NCI-H2081 (cell line): ENCODE measurements at regions not wholly inside any gene's neighbourhood (a gene's known extent, or its start where the extent isn't known, plus 50 kb on each side); places are given as distances from the start of the nearest gene placed in this dataset.
"Not testable (repeated sequence)": the region's sequence is repeated elsewhere in the genome, so short reads cannot be mapped to it uniquely, and the experiment has no call there.

Source experiments
- DNase-seq, 2 experiments: peaks; one replicate each; lab custom pipeline; 2025; lab: John Stamatoyannopoulos, UW

DNA sequence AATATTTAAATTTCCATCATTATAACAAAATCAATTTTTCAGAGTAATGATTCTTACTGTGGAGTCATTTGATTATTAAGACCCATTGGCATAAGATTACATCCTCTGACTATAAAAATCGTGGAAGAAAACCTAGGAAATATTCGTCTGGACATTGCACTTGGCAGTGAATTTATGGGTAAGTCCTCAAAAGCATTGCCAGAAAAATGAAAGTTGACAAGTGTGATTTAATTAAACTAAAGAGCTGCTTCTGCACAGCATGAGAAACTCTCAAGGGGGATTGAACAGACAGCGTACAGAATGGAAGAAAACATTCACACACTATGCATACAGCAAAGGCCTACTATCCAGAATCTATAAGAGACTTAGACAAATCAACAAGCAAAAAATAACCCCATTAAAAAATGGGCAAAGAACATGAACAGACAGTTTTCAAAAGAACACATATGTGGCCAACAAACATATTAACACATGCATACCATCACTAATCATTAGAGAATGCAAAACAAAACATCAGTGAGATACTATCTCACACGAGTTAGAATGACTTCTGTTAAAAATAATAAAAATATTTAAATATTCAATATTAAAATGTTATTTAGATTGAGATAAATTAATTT lies 111.4 kb downstream of the CCDC74A start:
- not testable (repeated sequence) for DNase-seq

DNA sequence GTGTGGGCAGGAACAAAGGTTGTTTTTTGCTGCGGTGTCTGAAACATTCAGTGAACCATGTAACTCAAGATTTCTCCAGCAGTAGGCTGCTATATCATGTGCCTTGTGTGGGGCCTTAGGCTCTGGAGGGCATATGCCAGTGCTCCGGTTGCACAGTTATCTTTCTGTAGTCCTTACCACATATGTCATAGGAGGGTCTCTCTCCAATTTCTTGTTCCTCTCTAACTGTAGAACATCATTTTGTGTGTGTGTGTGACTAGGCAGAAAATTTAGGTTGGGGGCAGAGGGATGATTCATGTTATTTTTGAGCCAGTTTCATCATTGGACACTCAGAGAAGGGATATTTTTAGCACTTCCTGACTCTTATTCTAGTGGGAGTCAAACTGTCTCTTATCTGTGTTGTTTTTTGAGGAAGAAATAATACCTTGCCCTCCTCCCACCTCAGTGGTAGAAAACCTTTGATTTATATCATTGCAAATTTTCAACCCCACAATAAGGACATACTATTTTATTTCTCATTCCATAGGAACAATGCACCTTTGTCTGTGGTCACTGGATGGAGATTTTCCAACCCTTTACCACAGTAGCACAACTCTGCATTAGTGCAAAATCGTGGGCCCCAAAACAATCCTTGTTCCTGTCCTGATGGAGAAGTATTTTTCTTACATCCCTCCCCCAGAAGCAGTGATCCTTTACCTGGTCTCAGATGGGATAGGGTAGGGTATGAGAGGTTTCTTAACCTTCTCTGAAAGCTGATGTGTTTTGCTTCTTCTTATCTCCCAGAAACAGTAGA lies 113.9 kb downstream of the CCDC74A start:
- DNase-seq: no peak

GRCh38 chr2:131643180-131643579 lies 115.5 kb downstream of the CCDC74A start:
- DNase-seq: not testable (repeated sequence)

- no peak for DNase-seq
Observed at GRCh38 chr2:131645177-131645765, 117.6 kb downstream of the CCDC74A start.

DNA sequence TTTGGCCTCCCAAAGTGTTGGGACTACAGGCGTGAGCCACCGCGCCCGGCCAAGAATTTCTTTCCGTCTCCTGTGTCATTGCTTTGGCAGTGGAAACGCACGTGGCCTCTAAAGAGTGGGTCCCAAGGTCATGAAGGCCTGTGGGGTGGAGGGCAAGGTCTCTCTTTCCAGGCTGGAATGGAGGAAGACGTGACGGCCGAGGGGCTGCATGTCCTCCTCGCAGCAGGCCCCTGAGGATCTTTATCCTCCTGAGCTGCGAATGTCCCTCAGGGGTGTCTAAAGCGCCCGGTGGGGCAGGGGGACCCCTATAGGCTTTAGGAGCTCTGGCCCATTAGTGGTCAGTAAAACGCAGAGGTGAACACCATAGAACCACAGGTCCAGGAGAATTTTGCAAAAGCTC lies 118.5 kb downstream of the CCDC74A start:
- DNase-seq: not testable (repeated sequence)

- no peak for DNase-seq
Observed at GRCh38 chr2:131646669-131647297, 119.1 kb downstream of the CCDC74A start.

GRCh38 chr2:131648565-131648964 lies 120.9 kb downstream of the CCDC74A start:
- not testable (repeated sequence) for DNase-seq

DNA sequence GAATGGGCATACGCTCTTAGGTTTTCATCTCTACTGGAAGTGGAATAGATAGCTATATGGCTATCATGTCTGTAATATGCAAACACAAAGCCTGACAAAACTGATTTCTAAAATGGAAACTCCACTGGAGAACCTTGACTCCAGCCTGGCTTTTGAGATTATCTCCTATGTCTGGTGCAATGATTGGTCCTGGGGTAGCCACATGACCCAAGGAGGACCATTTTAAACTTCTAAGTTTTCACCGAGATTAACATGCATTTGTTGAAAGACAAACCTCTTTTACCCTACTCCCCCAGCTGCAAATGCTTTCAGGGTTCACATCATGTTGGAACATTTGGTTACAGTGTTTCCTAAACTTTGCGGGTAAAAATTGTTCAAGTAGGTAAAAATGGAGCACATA lies 124.6 kb downstream of the CCDC74A start:
- not testable (repeated sequence) for DNase-seq

GRCh38 chr2:131654107-131654506 lies 126.4 kb downstream of the CCDC74A start:
- DNase-seq: not testable (repeated sequence)

DNA sequence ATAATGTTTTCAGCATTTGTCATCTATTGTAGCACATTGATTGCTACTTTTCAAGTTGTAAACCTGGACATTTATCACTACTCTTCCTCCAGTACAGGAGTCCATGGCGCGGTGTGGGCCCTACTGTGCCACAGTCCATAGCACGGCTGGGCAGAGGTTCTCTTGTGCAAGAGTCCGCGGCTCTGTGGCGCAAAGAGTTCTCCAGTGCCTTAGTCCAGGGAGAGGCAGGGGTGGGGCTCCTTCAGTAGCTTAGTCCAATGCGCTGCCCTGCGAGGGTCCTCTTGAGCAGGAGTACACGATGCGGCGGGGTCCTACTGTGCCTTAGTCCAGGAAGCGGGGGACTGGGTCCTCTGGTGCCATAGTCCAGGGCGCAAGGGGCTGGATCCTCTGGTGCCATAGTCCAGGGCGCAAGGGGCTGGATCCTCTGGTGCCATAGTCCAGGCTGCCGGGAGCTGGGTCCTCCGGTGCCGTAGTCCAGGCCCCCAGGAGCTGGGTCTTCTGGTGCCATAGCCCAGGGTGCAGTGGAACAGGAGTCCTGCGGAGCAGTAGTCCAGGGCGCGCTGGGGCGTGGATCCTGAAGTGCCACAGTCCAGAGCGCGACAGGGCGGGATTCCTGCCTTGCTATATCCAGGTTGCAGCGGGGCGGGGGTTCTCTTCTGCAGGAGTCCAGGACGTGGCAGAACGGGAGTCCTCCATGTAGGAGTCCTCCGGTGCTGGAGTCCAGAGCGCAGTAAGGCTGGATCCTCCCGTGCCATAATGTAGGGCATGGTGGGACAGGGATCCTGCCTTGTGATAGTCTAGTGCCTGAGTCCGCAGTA lies 129.3 kb downstream of the CCDC74A start:
- no peak for DNase-seq

GRCh38 chr2:131657895-131658768 lies 130.4 kb downstream of the CCDC74A start:
- DNase-seq: no peak

DNA sequence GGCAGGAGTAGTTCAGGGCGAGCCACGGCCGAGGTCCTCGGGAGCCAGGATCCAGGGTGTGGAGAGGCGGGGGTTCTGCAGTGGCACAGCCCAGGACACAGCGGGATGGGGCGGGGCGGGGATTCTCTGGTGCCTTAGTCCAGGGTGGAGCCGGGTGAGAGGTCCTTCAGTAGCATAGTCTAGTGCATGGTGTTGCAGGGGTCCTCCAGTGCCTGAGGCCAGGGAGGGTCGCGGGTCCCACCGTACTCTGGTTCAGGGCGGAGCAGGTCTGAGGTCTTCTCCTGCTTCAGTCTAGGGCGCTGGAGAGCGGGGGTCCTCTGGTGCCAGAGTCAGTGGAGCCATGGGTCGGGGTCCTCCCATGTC lies 131.1 kb downstream of the CCDC74A start:
- DNase-seq: no peak

DNA sequence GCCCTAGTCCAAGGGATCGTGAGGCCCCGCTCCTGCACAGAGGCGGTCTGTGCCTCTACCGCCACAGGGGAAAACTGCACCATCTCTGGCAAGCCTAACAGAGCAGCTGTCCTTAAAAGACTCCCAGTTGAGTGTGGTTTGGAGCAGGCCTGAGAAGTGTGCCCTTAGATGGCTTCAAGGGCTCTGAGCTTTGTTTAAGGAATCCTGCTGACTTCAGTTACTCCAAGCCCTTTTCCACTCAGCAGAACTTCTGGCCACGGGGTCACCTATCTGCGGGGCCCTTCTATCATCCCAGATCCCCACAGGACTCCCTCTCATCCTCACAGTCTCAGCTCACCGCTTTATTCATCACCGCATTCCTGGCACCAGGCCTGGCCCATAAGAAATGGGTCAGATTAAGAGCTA lies 131.5 kb downstream of the CCDC74A start:
- DNase-seq: no peak

- DNase-seq: peak in 1 of 2 experiments; percentile 9
Observed at GRCh38 chr2:131661101-131661782, 133.6 kb downstream of the CCDC74A start.

DNA sequence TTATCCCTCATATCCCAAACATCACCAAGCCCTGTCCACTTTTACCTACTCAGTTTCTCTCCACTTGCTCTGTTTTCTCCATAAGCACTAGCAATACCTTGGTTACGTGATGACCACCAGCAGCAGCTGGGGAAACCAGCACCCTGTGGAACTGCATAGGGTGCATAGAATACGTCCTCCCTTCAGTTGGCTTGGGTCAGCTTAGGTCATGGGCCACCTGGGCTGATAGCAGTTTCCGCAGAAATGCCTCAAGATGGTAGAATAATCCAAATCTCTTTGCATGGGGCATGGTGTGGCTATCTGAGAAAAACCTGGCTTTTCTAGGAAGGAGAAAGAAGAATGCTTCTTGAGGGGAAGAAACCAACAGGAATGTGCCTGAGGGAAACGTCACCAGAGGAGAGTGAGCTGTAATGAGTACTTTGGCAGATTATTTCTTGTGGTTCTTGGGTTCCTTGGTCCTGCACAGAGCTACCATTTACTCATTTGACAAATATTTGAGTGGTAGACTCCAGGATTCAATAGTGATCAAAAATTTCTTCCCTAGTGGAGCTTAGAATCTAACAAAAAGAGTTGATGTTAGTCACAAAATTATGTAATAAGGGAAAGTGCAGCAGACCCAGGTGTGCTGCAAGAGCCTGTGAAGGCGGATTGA lies 134.3 kb downstream of the CCDC74A start:
- DNase-seq: not testable (repeated sequence)

DNA sequence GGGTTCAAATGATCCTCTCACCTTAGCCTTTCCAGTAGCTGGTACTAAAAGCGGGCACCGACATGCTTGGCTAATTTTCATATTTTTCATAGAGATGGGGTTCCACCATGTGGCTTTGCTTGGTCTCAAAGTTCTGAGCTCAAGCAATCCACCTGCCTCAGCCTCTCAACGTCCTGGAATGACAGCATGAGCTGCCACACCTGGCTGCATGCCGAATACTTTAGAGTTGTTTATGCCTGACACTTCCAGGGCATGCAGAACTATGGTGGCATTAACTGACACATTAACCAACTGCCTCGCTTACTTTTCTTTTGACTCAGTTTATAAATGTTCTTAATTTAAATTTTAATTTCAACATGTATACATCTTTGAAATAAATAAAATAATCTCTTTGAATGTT lies 135.8 kb downstream of the CCDC74A start:
- DNase-seq: not testable (repeated sequence)

GRCh38 chr2:131665716-131666115 lies 138.0 kb downstream of the CCDC74A start:
- DNase-seq: not testable (repeated sequence)

DNA sequence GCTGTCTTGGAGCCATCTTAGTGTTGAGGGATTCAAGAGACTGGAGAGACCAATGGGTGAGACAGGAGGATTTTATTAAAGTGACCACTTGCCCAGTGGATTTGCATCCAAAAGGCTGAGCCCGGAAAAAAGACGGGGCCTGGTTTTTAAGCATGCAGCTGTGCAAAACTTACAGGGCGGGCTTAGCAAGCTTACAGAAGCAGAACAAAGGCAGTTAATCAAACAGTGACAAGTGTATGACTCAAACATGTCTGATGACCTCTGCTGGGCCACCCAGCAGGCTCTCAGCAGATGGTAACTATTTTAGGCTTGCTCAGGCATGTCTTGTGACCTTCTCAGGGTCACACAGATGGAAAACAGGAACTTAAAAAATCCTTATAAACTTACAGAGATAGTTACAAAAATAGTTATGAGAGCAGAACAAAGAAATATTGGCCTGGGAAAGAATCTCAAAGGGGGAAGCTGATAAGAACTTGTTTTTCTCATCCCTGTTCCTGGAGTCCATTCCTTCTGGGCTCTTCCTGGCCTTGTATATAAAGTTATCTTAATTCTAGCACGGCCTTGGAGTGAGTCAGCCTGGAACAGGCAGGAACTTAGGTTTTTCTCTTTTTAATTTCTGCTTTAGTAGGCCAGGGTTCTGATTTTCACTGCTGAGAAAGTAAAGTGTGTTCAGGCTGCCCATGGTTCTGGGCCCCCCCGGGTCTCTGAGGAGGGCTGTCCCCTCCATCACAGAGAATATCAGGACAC lies 141.3 kb downstream of the CCDC74A start:
- DNase-seq: not testable (repeated sequence)
